ENCODE measurements at regions not wholly inside any gene's neighbourhood (a gene's known extent, or its start where the extent isn't known, plus 50 kb on each side); places are given as distances from the start of the nearest gene placed in this dataset.

GRCh38 chr2:192288295-192288694, 93.6 kb upstream of the TMEFF2 start:
- Mint-ChIP-seq H3K4me1 (no peaks in the 10 kb centered on the region), H3K27me3 (ENCODE audit: low read depth) (no peaks in the 10 kb centered on the region), H3K27ac (no peak overlapping the region), H3K36me3 (no peaks in the 10 kb centered on the region), H3K9me3 (peaks cover 8% of the 10 kb centered on the region), H3K4me3 (no peak overlapping the region)
- no peak for TF ChIP-seq IRF2 (CRISPR knock-in tag; IDR thresholded peaks at IDR 0.05; ENCODE audit: borderline replicate concordance, low read depth)
- no peak for TF ChIP-seq ZNF671 (CRISPR knock-in tag; IDR thresholded peaks at IDR 0.05)
- TF ChIP-seq, protein P1, sequence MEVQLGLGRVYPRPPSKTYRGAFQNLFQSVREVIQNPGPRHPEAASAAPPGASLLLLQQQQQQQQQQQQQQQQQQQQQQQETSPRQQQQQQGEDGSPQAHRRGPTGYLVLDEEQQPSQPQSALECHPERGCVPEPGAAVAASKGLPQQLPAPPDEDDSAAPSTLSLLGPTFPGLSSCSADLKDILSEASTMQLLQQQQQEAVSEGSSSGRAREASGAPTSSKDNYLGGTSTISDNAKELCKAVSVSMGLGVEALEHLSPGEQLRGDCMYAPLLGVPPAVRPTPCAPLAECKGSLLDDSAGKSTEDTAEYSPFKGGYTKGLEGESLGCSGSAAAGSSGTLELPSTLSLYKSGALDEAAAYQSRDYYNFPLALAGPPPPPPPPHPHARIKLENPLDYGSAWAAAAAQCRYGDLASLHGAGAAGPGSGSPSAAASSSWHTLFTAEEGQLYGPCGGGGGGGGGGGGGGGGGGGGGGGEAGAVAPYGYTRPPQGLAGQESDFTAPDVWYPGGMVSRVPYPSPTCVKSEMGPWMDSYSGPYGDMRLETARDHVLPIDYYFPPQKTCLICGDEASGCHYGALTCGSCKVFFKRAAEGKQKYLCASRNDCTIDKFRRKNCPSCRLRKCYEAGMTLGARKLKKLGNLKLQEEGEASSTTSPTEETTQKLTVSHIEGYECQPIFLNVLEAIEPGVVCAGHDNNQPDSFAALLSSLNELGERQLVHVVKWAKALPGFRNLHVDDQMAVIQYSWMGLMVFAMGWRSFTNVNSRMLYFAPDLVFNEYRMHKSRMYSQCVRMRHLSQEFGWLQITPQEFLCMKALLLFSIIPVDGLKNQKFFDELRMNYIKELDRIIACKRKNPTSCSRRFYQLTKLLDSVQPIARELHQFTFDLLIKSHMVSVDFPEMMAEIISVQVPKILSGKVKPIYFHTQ (CRISPR knock-in tag; IDR thresholded peaks at IDR 0.05), result no peak
- TF ChIP-seq ZBTB21 (CRISPR knock-in tag; IDR thresholded peaks at IDR 0.05; ENCODE audit: borderline replicate concordance), result no peak
- CTCF ChIA-PET, result interaction anchor here (0.8 to 1.5 kb wide), 2 partner anchors 12 to 126 kb away, joined by 3 to 4 read pairs; no protein-coding TSS in a partner anchor
- DNase-seq (ENCODE audit: low spot score) (no peak), ATAC-seq (no peak)
- POLR2A ChIA-PET, result no interaction called here

DNA sequence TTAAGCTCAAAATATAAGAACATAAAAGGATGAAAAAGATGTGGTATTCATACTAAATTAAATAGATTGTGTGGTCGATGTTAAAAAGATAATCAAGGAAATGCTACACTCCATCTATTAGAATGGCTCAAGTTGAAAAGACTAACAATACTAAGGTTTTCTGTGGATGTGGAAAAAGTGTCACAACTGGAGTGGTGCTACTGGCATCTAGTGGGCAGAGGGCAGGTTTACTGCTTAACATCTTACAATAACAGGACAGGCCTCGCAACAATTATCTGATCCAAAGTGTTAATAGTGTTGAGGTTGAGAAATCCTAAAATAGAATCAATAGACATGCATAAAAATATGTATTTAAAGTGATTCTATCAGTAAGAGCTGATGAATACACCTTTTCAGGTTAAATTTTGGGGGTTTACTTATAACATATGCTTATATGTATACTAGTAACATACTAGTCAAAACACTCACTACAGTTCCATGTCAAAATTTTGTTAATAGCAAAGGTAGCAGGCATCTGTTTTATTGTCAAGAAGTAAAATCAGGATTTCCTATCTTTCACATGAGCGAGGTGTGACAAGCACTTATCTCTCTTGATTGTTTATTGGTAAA, 91.5 kb upstream of the TMEFF2 start:
- H3K36me3 Mint-ChIP-seq, result no peaks in the 10 kb centered on the region
- no peak overlapping the region for H3K4me3 Mint-ChIP-seq
- H3K27ac Mint-ChIP-seq, result no peak overlapping the region
- ATAC-seq, result peak; percentile 65; the same call in 1 of the 2 replicates
- H3K4me1 Mint-ChIP-seq, result no peaks in the 10 kb centered on the region
- ChIA-PET POLR2A (no interaction called here), CTCF (no interaction called here)
- H3K9me3 Mint-ChIP-seq, result no peaks in the 10 kb centered on the region
- no peaks in the 10 kb centered on the region for H3K27me3 Mint-ChIP-seq (ENCODE audit: low read depth)
- no peak for DNase-seq (ENCODE audit: low spot score)
- no peak for TF ChIP-seq CREM (CRISPR knock-in tag; IDR thresholded peaks at IDR 0.05)
- TF ChIP-seq, protein P1 (CRISPR knock-in tag; IDR thresholded peaks at IDR 0.05), result no peak
- no peak for TF ChIP-seq ZNF219 (CRISPR knock-in tag; IDR thresholded peaks at IDR 0.05; ENCODE audit: borderline replicate concordance)
- TF ChIP-seq TEAD4 (CRISPR knock-in tag; IDR thresholded peaks at IDR 0.05), result no peak
- no peak for TF ChIP-seq ZBTB21 (CRISPR knock-in tag; IDR thresholded peaks at IDR 0.05; ENCODE audit: borderline replicate concordance)
- TF ChIP-seq FOXK1 (CRISPR knock-in tag; IDR thresholded peaks at IDR 0.05), result no peak
- TF ChIP-seq SMAD4 (CRISPR knock-in tag; IDR thresholded peaks at IDR 0.05), result no peak
- TF ChIP-seq PRRX2 (CRISPR knock-in tag; IDR thresholded peaks at IDR 0.05), result no peak
- TF ChIP-seq, protein P2, sequence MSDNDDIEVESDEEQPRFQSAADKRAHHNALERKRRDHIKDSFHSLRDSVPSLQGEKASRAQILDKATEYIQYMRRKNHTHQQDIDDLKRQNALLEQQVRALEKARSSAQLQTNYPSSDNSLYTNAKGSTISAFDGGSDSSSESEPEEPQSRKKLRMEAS (CRISPR knock-in tag; IDR thresholded peaks at IDR 0.05), result no peak
- no peak for TF ChIP-seq ESRRA (CRISPR knock-in tag; IDR thresholded peaks at IDR 0.05; ENCODE audit: borderline replicate concordance)
- TF ChIP-seq SMAD3 (CRISPR knock-in tag; IDR thresholded peaks at IDR 0.05; ENCODE audit: borderline replicate concordance), result no peak
- TF ChIP-seq, protein P3, sequence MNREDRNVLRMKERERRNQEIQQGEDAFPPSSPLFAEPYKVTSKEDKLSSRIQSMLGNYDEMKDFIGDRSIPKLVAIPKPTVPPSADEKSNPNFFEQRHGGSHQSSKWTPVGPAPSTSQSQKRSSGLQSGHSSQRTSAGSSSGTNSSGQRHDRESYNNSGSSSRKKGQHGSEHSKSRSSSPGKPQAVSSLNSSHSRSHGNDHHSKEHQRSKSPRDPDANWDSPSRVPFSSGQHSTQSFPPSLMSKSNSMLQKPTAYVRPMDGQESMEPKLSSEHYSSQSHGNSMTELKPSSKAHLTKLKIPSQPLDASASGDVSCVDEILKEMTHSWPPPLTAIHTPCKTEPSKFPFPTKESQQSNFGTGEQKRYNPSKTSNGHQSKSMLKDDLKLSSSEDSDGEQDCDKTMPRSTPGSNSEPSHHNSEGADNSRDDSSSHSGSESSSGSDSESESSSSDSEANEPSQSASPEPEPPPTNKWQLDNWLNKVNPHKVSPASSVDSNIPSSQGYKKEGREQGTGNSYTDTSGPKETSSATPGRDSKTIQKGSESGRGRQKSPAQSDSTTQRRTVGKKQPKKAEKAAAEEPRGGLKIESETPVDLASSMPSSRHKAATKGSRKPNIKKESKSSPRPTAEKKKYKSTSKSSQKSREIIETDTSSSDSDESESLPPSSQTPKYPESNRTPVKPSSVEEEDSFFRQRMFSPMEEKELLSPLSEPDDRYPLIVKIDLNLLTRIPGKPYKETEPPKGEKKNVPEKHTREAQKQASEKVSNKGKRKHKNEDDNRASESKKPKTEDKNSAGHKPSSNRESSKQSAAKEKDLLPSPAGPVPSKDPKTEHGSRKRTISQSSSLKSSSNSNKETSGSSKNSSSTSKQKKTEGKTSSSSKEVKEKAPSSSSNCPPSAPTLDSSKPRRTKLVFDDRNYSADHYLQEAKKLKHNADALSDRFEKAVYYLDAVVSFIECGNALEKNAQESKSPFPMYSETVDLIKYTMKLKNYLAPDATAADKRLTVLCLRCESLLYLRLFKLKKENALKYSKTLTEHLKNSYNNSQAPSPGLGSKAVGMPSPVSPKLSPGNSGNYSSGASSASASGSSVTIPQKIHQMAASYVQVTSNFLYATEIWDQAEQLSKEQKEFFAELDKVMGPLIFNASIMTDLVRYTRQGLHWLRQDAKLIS (CRISPR knock-in tag; IDR thresholded peaks at IDR 0.05; ENCODE audit: borderline replicate concordance), result no peak
- no peak for TF ChIP-seq ATF2 (CRISPR knock-in tag; IDR thresholded peaks at IDR 0.05; ENCODE audit: borderline replicate concordance, low read depth)
- TF ChIP-seq ZNF671 (CRISPR knock-in tag; IDR thresholded peaks at IDR 0.05), result no peak

All from WTC11 (cell line).